ENCODE measurements at regions not wholly inside any gene's neighbourhood (a gene's known extent, or its start where the extent isn't known, plus 50 kb on each side); places are given as distances from the start of the nearest gene placed in this dataset.

DNA sequence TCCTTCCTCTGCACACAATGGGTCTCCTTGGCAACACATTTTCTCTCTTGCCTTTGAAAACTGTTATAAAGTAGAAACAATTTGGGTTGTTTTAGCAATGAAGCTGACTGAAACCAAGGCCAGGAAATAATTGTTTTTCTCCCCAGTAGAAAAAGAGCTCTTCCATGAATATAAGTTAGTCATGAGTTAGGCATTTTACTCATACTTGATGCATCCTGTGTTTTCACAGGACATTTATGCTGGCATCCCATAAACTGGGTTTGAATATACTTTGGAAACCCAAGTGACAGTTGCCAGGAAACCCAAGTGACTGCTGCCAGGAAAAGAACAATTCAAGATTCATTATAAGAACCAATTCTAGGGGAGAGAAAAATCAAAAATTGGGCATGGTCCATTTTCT, 128.6 kb upstream of the NPY2R start:
- TF ChIP-seq, protein P1, sequence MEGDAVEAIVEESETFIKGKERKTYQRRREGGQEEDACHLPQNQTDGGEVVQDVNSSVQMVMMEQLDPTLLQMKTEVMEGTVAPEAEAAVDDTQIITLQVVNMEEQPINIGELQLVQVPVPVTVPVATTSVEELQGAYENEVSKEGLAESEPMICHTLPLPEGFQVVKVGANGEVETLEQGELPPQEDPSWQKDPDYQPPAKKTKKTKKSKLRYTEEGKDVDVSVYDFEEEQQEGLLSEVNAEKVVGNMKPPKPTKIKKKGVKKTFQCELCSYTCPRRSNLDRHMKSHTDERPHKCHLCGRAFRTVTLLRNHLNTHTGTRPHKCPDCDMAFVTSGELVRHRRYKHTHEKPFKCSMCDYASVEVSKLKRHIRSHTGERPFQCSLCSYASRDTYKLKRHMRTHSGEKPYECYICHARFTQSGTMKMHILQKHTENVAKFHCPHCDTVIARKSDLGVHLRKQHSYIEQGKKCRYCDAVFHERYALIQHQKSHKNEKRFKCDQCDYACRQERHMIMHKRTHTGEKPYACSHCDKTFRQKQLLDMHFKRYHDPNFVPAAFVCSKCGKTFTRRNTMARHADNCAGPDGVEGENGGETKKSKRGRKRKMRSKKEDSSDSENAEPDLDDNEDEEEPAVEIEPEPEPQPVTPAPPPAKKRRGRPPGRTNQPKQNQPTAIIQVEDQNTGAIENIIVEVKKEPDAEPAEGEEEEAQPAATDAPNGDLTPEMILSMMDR (IDR thresholded peaks at IDR 0.05), result no peak
- no peak for TF ChIP-seq EP300 (IDR thresholded peaks at IDR 0.05)

All from ovary (tissue), 3 donors.